ENCODE measurements at regions not wholly inside any gene's neighbourhood (a gene's known extent, or its start where the extent isn't known, plus 50 kb on each side); places are given as distances from the start of the nearest gene placed in this dataset.

DNA sequence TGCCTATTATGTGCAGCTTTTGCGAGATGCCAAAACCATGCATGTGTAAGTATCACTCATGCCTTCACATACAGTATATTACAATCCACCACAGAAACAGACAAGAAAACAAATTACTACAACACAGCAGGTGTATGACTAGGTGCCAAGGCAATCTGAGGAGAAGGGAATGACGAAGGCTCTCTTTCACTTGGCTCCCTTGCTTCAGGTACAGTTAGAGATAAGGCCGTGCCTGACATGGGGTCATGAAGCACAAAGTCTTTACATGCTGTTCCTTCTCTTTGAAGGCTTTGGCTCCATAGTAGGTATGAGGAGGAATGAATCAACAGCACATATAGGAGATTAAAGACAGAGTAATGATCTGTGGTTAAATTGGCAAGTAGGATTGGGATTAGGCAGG, 65.2 kb upstream of the FSHB start:
- DNase-seq = no peak

DNA sequence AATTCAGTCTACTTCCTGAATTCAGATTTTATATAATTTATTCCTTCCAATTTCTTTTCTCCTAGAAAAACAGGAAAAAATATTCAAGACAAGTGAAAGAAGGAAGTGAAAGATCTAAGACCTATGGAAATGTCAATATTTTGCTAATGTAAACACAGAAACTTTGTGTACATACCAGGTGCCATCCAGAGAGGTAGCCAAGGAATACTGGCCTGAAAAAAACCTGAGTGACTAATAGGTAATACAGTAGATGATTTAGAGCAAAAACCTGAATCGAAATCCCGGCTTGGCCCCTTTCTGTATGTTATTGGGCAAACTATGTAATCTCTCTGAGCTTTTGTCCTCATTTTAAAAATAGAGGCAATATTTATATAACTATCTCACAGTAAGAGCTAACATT, 59.2 kb upstream of the FSHB start:
- DNase-seq = no peak

DNA sequence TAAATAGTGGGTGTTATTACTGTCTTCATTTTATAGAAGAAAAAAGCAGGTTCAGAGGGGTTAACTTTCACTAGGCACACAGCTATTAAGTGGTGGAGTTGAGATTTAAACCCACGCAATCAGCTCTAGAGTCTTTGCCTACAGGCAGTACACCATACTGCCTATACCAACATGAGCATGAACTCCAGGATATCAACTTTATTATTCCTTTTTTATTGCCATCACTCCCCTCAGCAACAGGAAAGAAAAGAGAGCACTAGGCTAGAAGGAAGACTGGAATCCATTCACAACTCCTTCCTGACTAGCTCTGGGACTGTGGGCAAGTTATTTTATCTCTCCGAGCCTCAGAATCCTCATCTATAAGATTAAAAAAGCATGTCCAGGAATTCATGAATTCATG, 58.7 kb upstream of the FSHB start:
- no peak for DNase-seq

DNA sequence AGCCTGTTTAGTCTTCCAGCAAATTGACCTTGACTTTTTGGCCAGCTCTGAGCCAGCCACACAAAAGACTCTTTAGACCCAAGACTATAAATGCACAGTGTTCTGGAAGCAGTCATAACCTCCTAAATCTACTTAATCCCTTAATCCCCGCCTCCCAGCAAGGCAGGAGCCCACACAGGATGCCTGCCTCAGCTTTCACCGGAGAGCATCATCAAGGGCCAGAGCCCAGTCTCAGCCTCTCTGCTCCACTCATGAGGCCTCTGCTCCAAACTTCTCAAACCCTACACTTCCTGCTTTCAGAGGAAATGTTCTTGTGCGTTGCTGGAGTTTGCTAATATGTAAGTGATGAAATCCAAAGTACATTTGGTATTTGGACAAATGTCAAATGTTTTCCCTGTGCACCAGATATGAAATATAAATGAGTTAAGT, 57.9 kb upstream of the FSHB start:
- DNase-seq = no peak

DNA sequence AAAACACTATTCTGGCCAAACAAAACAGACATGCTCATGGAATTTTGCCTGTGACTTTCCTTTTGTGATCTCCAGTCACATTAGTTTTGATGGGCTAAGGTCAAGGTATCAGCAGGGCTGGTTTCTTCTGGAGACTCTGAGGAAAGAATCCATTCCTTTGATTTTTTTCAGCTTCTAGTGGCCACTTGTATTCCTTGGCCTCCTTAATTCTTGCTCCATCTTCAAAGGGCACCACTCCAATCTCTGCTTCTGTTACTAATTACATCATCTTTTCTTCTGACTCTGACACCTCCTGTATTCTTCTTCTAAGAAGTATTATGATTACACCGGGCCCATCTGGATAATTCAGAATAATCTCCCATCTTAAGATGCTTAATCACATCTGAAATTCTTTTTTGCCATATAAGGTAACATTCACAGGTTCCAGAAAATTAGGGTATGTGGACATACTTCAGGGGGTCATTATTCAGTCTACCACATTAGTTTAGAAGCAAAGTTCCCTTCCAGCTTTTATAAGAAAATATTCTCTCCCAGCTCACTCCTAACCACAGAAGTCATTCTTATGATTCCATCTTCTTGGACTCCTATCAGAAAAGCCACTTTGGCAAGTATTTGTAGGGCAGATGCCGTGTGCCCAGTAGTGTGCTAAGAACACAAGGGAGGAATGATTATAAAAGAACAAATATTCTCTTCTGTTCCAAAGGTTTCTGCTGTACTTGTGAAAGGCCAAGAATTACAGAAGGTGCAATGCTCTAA, 56.4 kb upstream of the FSHB start:
- no peak for DNase-seq

Data from NCI-H510A treated with DMSO at 0.1 percent for 48 hours (cell line).